GM21360 (cell line): ENCODE measurements at regions not wholly inside any gene's neighbourhood (a gene's known extent, or its start where the extent isn't known, plus 50 kb on each side); places are given as distances from the start of the nearest gene placed in this dataset.

Source experiments
- ATAC-seq: cut with Tn5 transposase; IDR thresholded peaks from one replicate; pipeline ENCODE4 v1.9.1; 2021; ENCODE audit warnings: mild to moderate bottlenecking, moderate library complexity; ENCODE audit not compliant: unreplicated experiment

- no peak for ATAC-seq
These were observed 374.9 kb downstream of the TLE4 start for GRCh38 chr9:79946712-79947111.

GRCh38 chr9:79945495-79945894 is 373.7 kb downstream of the TLE4 start:
- ATAC-seq = no peak

GRCh38 chr9:79945016-79945415 is 373.3 kb downstream of the TLE4 start:
- no peak for ATAC-seq

- ATAC-seq = no peak
These were observed 369.2 kb downstream of the TLE4 start for GRCh38 chr9:79940919-79941318.

- no peak for ATAC-seq
These were observed 368.1 kb downstream of the TLE4 start for GRCh38 chr9:79939819-79940218.

- no peak for ATAC-seq
These were observed 364.6 kb downstream of the TLE4 start for GRCh38 chr9:79936336-79936735.

- no peak for ATAC-seq
These were observed 357.5 kb downstream of the TLE4 start for GRCh38 chr9:79929285-79929684.

- no peak for ATAC-seq
These were observed 357.0 kb downstream of the TLE4 start for GRCh38 chr9:79928661-79929223.

GRCh38 chr9:79925326-79925725 is 353.6 kb downstream of the TLE4 start:
- ATAC-seq = no peak

- ATAC-seq = no peak
These were observed 353.1 kb downstream of the TLE4 start for GRCh38 chr9:79924836-79925235.

GRCh38 chr9:79917421-79917820 is 345.7 kb downstream of the TLE4 start:
- ATAC-seq = no peak

- ATAC-seq = no peak
These were observed 342.1 kb downstream of the TLE4 start for GRCh38 chr9:79913867-79914266.

- no peak for ATAC-seq
These were observed 340.7 kb downstream of the TLE4 start for GRCh38 chr9:79912318-79913070.

GRCh38 chr9:79911724-79912123 is 340.0 kb downstream of the TLE4 start:
- ATAC-seq = no peak

- no peak for ATAC-seq
These were observed 331.2 kb downstream of the TLE4 start for GRCh38 chr9:79902825-79903600.

- no peak for ATAC-seq
These were observed 329.0 kb downstream of the TLE4 start for GRCh38 chr9:79900754-79901153.

- no peak for ATAC-seq
These were observed 324.7 kb downstream of the TLE4 start for GRCh38 chr9:79896390-79896980.

GRCh38 chr9:79895232-79895631 is 323.5 kb downstream of the TLE4 start:
- ATAC-seq = no peak

GRCh38 chr9:79889369-79889768 is 317.6 kb downstream of the TLE4 start:
- ATAC-seq = no peak

GRCh38 chr9:79885093-79885857 is 313.5 kb downstream of the TLE4 start:
- no peak for ATAC-seq

- no peak for ATAC-seq
These were observed 312.8 kb downstream of the TLE4 start for GRCh38 chr9:79884546-79884945.
